ENCODE measurements at regions not wholly inside any gene's neighbourhood (a gene's known extent, or its start where the extent isn't known, plus 50 kb on each side); places are given as distances from the start of the nearest gene placed in this dataset.
"Not testable (repeated sequence)": the region's sequence is repeated elsewhere in the genome, so short reads cannot be mapped to it uniquely, and the experiment has no call there.

DNA sequence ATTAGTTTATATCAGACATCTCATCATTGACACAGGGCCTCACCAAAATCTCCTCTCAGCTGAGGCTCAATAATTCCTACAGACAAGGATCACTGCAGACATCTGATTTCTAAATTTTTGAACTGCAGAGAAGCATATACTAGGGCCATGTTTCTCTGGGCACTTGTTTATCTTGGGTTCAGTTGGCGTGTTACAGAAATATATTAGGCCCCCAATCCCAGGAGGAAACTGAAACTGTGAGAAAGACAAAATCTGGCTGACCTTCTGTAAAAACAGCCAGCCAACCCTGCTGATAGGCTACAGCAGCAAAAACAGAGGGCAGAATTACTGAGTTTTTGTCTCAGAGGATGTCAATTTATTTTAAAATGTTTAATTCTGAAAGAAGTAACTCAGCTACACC lies 634.6 kb downstream of the ETNK1 start:
- no peak for DNase-seq

DNA sequence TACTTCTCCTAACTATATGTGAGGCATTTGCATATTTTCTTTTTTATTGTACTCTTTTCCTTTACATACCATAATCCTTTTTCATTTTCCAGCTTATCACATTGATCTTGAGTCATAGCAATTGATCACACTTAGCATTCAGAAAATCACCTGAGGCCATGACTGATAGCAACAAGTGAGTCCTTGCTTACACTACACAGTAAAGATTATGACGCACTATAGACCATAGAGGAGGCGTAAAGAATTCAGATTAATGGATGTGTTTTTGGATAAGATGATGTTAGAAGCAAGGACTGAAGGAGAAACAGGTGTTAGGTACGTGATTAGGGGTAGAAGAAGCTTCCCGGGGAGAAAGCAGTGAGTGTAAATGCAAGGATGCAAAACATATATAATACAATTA lies 637.7 kb downstream of the ETNK1 start:
- DNase-seq, result no peak

DNA sequence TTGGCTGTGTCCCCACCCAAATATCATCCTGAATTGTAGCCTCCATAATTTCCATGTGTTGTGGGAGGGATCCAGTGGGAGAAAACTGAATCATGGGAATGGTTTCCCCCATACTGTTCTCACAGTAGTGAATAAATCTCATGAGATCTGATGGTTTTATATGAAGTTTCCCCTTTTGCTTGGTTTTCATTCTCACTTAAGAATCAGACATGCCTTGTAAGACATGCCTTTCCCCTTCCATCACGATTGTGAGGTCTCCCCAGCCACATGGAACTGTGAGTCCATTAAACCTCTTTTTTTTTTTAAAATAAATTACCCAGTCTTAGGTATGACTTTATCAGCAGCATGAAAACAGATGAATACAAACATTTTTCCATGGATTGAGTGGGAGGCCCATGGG lies 652.9 kb downstream of the ETNK1 start:
- no peak for DNase-seq

DNA sequence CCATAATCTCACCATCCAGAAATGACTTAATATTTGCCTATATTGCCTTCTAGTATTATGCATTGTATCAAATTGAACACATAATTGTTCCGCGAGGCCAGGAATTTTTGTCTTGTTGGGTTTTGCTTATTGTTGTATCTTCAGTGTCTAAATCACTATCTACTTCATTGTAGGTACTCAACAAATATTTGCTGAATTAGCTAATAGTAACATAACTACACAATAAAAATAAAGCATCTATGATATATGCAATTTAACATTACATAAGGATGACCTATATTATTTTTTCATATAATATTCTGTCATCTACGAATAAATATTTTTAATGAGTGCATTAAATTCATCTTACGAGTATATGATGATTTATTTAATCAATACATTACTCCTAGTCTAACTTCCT lies 656.3 kb downstream of the ETNK1 start:
- DNase-seq, result no peak

DNA sequence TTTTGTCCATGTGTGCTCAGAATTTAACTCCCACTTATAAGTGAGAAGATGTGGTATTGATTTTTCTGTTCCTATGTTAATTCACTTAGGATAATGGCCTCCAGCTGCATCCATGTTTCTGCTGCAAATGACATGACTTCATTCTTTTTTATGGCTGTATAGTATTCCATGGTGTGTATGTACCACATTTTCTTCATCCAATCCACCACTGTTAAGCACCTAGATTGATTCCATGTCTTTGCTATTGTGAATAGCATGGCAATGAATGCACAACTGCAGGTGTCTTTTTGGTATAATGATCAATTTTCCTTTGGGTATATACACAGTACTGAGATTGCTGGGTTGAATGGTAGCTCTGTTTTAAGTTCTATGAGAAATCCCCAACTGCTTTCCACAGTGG lies 657.7 kb downstream of the ETNK1 start:
- DNase-seq, result no peak

DNA sequence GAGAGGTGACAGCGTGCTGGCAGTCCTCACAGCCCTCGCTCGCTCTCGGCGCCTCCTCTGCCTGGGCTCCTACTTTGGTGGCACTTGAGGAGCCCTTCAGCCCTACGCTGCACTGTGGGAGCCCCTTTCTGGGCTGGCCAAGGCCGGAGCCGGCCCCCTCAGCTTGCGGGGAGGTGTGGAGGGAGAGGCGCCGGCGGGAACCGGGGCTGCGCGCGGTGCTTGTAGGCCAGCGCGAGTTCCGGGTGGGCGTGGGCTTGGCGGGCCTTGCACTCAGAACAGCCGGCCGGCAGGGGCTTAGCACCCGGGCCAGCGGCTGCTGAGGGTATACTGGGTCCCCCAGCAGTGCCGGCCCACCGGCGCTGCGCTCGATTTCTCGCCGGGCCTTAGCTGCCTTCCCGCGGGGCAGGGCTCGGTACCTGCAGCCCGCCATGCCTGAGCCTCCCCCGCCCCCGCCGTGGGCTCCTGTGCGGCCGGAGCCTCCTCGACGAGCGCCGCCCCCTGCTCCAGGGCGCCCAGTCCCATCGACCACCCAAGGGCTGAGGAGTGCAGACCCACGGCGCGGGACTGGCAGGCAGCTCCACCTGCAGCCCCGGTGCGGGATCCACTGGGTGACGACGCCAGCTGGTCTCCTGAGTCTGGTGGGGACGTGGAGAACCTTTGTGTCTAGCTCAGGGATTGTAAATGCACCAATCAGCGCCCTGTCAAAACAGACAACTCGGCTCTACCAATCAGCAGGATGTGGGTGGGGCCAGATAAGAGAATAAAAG lies 661.0 kb downstream of the ETNK1 start:
- not testable (repeated sequence) for DNase-seq

DNA sequence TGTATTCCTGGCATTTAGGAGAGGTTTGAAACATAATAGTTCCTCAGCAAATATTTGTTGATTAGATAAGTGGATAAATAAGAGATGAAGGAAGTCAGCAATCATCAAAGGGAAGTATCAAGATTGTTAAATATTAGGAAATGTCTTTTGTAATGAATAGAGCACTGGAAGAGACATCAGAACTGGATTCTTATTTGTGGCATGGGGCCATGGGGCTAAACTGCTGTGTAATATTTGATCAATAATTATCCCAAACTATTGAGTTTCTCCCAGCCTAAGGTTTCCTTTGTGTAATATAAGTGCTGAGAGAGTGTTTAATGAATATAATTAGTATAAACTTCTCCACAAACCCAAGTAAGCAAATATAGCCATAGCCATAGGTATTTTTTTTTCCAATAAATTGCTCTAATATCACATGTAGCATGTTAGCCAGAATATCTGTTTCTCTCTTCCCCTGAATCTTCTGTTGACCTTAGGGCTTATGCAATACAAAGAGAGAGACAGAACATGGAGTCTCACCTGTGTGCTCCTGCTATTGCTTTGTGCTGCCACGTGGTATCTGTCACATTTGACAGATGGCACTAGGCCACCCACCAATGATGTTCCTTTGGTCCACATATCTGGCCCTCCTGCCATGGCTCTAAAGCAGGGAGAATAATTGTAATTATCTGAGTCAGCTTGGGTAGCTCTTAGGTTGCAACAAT lies 658.7 kb downstream of the SOX5 start:
- DNase-seq, result no peak

DNA sequence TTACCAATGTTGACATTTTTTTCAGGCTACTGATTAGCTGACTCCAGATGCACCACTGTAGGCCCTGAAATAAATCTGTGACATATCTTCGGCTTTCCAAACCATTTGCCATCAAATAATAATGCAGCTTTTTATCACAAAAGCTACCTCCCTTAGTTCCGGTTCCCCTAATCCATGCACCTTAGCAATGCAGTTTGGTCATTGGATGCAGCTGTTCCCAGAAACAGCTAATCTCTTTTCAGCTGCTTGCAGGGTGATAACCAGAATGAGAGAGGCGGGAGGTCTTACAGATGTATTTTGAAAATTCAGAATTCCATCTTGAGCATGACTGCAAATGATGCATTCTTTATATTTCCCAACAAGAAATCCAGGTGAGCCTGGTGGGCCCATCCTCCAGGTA lies 646.2 kb downstream of the SOX5 start:
- DNase-seq, result no peak

DNA sequence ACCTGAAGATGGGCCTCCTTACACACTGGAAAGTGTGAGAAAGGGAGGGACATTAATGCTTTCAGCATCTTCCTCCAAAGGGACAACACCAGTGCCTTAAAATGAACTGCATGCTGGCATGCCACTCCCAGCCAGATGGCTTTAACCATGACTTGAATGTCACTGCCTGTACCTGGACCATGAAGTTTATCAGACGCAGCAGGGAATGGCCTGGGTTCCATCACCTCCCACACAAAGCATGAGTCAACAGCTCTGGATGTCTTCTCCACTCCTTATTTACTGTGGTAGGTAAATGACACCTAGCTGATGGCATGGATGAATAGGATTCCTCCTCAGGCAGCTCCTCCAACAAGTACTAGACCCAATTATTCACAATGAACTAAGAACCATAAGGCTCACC lies 645.6 kb downstream of the SOX5 start:
- no peak for DNase-seq

DNA sequence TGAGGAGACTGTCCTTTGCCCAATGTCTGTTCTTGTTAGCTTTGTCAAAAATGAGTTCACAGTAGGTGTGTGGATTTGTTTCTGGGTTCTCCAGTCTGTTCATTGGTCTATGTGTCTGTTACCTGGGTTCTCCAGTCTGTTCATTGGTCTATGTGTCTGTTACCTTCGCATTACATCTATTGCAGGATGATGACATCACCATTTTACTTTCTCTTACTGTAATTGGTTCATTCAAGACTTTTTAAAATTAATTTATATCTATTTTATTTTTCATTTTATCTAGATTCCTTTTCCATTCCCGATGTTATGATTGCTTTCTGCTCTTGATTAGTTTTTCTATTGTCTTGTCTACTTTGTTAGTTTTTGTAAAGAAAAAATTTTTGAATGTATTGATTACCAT lies 615.5 kb downstream of the SOX5 start:
- no peak for DNase-seq

DNA sequence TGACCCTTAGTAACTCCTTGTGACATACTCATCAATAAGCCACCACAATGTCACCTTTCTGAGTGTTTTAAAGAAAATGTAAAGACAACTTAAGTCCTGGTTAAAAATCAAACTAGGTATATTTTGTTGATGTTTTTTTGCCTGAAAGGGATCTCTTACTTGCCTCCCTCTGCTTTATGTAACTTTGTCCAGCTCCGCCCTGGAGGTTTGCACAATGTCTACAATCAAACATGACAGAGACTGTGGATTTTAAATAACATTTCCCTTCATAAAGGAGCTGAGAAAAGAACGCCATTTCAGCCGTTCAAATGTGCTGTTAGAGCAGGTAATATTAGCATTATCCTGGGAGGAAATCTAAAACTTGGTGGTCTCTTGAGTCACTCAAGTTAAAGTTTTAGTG lies 613.9 kb downstream of the SOX5 start:
- DNase-seq, result no peak

DNA sequence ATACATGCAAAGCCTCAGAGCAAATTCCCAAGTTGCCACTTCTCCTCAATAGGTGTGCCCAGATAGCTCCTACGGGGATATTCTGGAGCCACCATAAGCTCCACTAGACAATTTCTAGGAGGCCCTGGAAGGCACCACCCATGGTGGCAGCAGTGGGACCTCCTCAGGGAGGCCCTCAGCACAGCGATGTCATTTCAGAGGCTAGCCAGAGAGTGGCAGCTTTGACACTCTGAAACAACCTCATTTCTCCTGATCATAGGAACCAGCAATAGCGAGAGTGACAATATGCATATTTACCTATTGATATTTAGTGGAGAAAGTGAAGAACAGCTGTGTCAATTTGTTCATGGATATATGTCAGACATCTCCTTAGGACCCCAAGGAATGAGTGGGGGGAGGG lies 612.3 kb downstream of the SOX5 start:
- DNase-seq, result no peak

DNA sequence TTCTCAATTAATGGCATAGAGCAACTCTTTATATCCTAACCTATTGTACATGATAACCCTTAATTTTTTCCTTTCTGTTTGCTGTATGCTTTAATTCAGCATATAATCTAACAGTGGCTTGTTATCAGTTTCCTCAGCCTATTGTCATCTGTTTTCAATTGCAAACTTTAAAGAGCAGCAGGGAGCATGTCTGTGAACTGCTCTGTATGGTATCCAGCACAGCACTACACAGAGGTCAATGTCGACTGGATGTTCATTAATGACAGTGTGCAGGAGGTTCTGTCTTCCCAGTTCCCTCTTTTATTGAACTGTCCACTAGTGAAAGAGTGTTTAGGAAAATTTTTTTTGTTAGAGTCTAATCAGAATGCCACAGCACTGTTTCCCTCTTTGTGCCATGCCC lies 609.1 kb downstream of the SOX5 start:
- DNase-seq, result no peak

DNA sequence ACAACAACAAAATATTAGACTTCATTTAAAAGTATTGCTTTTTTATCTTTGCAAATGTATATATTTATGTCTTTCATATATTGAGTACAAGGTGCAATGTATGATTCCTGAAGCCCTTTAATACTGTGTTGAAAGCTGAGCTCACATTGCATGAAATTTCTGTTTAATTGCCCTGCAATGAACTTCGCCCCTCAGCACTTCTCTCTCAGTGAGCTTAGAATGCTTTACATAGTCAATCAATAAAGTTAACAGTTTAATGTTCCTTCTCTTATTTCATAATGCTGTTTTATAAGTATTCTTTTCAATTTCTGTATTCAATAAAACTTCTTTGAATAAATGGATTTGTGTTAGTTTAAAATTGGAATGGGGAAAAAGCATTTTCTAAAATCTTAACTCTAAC lies 607.1 kb downstream of the SOX5 start:
- no peak for DNase-seq

DNA sequence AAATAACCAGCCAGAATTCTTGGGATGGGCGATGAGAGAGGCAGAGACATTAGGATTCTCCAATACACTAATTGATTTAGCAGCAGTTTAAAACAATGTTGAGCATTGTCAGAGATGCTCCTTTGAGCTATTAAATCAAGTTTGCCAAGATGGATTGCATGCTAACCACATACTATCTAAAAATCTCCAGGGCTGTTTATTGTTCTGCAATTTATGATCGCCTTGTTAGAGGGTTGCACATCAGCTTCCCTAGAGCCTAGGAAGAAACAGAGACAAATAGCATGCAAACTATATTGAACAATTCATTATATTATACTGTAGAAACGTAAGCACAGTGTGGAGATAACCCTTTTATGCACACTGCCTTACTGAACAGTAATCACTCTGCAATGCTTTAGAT lies 599.9 kb downstream of the SOX5 start:
- no peak for DNase-seq

DNA sequence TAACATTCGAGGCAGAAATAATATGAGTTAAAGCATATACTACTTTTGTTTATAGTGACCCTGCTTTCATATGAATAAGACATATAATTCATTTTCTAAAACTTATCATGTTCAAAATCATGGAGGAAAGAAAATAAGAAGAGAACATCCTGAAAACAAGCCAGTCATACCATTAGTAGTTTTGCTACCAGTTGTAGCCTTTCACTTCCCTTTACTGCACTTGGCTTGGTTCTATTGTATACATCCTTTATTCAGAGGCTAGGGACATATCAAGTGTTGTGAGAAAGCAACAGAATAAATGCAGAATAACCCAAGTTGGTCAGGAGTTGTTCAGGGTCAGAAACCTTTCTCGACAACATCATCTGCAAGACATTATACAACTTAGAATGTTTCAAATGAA lies 598.7 kb downstream of the SOX5 start:
- no peak for DNase-seq

DNA sequence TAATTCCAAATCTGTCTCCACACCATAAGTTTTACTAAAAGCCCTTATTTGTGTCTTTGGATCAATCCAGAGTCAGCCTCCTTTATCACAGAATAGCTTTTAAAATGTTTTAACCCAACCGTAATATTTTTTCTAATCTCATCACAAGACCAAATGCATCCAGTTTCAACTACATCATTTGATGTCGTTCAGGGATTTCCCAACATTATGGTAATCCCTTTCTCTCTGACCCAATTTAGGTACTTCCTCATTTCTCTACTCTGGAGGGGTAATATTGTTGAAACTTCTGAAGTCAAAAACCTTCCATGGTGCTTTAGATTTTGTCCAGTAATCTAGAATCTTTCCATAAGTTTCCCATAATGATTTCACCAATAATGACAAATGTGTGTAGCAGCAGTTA lies 596.8 kb downstream of the SOX5 start:
- DNase-seq, result no peak

DNA sequence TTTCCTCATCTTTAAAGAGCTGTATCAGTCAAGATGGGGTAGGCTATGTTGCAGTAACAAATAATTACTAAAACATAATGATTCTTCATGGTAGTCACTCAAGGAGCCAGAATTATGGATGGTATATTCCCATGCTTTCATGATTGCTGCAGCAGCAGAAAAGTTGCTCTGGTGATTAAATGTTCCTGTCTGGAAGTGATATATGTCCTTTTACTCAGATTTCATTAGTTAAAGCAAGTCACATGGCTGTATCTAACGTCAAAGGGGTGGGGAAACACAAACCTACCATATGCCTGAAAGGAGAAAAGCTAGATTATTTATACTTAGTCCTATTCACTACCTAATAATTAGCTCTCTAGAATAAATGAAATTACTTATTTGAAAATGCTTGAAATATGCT lies 594.7 kb downstream of the SOX5 start:
- no peak for DNase-seq

DNA sequence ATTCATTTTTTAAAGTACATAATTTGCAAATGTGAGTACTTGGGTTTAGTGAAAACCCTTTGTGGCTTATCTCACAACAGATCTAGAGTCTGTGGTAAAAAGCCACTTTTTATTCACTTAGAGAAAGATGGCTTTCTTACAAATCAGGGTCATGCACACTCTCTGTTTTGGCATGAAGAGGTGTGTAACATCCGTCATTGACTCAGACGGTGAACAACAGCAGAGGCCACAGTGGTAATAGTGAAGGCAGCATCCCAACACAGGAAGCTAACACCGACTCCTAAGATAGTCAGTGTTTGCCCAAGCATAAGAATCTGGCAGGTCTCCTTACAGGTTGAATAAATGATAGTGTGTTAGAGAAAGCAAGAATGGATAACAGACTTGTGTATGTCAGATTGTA lies 593.0 kb downstream of the SOX5 start:
- no peak for DNase-seq

DNA sequence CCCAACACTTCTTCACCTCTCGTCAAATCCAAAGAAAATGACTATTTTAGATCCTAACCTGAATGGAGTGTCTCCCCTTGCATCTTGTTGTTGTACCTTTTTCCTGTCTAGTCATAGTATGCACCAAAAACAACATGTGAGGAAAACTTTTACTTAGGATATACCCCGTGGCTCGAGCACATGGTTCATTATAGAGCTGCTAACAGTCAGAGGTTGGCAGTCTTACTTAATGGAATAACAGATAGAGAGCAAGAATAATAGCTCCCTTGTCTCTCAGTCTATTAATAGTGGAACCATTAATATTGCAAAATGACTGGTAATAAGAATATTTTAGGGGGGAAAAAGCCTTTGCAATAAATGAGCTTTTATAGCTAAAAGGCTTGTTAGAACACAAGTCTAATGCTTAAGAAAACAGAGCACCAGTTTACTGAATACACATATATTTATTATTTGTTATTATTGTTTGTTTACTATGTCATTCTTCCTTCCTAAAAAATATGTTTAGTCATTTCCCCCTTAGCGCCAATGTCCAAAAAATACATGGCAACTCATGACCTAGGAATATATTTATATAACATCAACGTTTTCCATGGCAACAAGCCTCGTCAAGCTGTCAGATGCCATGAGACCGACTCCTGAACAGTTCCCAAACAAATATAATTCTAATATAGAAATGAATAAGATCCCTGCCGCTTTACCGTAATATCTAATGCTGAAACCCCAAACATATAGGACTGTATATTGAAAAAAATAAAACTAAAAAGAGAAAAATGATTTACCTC lies 592.4 kb downstream of the SOX5 start:
- peak; percentile 10 for DNase-seq

DNA sequence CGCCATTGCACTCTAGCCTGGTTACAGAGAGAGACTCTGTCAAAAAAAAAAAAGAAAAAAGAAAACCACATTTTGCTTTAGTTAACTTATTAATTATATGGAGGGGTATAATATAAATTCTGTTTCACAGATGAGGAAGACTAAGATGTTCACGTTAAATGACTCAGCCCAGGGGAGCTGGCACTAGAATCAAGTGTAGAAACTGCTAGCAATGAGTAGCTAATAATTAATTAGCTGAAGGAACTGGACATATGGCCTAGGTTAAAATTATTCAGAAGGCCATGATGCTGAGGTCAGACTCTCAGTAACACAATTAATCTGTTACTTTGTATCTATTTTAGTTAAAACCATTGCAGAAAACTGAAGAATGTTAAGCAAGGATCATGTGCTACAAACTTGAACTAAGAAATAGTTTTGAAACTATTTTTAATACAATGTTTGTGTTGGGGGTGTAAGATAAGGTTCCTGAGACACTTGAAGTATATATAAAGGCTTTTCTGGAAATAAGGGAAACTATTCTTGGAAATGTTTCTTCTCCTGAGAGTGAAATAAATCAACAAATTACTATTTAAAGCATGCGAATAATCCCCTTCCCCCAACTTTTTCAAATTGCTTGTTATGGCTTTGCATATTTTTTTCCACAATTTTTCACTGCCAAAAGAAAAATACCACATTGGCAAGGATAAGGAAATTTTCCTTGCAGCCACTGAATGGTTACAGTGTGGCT lies 589.3 kb downstream of the SOX5 start:
- DNase-seq, result peak; percentile 61

DNA sequence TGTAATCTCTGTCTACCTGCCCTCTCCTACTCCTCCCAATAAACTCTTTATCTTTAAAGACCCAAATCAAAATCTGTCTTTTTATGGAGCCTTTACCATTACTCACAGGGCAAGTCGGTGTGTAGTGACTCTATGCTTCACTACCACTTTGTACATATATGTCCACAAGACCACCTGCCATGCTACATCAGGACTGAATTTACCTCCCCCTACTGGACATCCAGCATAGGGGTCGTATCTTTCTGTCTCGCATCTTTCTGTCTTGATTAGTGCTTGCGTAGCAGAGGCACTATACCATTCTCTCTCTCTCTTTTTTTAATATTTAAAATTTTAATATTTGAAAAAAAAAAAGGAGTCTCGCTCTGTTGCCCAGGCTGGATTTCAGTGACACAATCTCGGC lies 587.5 kb downstream of the SOX5 start:
- no peak for DNase-seq
